ENCODE measurements at regions not wholly inside any gene's neighbourhood (a gene's known extent, or its start where the extent isn't known, plus 50 kb on each side); places are given as distances from the start of the nearest gene placed in this dataset.

DNA sequence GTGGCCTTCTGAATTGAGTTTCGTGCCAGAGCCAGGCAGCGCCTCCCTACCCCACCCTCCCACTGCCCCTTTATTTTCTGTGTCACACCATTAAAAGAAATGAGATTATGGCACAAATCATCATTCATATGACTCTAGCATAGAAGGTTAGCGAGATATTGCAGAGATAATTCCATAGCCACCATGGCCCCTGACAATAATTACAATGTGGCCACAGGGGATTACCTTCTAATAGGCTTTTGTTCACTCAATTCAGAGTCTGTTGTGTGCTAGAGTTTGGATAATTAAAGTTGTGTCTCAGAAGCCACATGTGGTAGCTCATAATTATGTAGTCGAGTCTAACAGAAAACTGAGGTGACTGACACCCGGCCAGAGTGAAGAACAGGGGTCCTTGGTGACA, 428.1 kb downstream of the ARHGEF28 start:
- no peak for TF ChIP-seq POLR2A (IDR thresholded peaks at IDR 0.05)
- TF ChIP-seq, protein P1, sequence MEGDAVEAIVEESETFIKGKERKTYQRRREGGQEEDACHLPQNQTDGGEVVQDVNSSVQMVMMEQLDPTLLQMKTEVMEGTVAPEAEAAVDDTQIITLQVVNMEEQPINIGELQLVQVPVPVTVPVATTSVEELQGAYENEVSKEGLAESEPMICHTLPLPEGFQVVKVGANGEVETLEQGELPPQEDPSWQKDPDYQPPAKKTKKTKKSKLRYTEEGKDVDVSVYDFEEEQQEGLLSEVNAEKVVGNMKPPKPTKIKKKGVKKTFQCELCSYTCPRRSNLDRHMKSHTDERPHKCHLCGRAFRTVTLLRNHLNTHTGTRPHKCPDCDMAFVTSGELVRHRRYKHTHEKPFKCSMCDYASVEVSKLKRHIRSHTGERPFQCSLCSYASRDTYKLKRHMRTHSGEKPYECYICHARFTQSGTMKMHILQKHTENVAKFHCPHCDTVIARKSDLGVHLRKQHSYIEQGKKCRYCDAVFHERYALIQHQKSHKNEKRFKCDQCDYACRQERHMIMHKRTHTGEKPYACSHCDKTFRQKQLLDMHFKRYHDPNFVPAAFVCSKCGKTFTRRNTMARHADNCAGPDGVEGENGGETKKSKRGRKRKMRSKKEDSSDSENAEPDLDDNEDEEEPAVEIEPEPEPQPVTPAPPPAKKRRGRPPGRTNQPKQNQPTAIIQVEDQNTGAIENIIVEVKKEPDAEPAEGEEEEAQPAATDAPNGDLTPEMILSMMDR (IDR thresholded peaks at IDR 0.05): no peak

Measured in testis (tissue), 2 donors.